NCI-H460 (cell line): ENCODE measurements at regions not wholly inside any gene's neighbourhood (a gene's known extent, or its start where the extent isn't known, plus 50 kb on each side); places are given as distances from the start of the nearest gene placed in this dataset.
A peak's percentile ranks its signal among the peaks of the same experiment; 100 is the strongest.

Experiments
- DNase-seq: peaks from one replicate; pipeline ENCODE4 v3.0.0-alpha.2; 2016; ENCODE audit warnings: low read depth; ENCODE audit errors: extremely low read depth

DNA sequence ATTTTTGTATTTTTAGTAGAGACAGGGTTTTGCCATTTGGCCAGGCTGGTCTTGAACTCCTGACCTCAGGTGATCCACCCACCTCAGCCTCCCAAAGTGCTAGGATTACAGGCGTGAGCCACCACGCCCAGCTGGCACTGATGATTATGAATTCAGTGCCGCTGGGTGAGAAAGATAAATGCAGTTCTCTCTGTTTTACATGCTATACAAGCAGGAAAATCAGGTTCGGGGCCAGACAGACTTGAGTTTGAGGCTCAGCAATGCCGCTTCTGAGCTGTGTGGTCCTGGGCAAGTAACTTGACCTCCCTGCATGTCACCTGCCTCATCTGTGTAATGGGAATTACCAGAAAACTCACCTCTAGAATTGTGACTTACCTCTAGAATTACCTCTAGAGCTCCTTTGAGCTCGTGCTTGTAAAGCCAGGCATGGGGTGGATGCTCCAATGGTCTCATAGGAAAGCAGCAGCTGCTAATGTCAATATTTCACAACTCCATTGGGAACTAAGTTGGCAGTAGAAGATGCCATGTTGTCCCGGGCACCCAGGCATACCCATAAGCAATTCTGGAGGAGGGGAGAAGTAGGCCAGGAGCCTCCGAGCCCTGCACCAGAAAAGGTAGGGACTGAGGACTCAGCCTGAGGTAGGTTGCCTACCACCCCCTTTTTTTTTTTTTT, 119.8 kb upstream of the SLC25A33 start:
- DNase-seq: no peak

DNA sequence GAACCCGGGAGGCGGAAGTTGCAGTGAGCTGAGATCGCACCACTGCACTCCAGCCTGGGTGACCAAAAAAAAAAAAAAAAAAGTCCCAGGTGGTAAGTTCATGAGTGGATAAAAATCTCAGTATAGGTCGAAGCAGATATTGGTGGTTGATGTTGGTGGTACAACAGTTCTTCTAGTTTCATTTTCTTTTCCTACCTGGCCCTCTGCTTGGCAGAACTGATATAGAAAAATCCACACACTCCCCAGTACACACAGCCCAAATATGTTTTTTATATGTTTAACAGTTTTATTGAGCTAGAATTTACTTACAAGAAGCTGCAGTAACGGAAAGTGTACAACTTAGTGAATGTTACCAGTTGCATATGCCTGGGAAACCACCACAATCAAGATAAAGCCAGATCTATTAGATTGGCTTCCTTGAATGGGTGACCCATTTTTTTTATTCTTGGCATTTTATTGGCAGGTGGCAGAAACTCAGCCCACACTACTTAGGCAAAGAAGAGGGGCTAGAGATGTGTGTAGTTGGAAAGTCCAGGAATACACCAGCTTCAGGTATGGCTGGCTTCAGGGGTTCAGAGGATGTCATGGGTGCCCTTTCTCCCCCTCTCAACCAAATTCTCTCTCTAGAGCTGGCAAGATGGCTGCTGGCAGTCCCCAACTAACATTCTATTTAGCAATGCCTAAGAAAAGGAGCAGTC, 118.3 kb upstream of the SLC25A33 start:
- DNase-seq: no peak

GRCh38 chr1:9421533-9421873, 117.8 kb upstream of the SLC25A33 start:
- DNase-seq: no peak

DNA sequence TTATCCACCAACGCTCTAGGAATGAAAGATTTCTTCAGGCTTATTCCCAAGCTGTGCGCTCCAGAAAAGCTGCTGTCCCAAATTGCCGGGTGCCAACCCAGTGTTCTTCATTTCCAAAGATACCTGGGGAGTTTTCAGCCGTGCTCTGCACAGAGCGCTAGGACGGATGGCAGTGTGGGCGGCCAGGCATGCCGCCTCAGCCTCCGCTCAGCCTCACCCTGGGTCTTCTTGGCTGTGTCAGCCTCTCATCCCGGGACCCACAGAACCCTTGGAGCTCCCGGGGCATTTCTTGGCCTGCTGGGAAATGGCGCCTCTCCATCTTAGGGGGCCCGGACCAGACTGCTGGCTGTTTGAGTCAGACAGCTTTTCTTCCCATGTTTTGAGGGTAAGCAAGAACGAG, 116.9 kb upstream of the SLC25A33 start:
- no peak for DNase-seq

GRCh38 chr1:9422911-9423505, 116.3 kb upstream of the SLC25A33 start:
- no peak for DNase-seq

GRCh38 chr1:9424261-9424660, 115.0 kb upstream of the SLC25A33 start:
- DNase-seq: no peak

DNA sequence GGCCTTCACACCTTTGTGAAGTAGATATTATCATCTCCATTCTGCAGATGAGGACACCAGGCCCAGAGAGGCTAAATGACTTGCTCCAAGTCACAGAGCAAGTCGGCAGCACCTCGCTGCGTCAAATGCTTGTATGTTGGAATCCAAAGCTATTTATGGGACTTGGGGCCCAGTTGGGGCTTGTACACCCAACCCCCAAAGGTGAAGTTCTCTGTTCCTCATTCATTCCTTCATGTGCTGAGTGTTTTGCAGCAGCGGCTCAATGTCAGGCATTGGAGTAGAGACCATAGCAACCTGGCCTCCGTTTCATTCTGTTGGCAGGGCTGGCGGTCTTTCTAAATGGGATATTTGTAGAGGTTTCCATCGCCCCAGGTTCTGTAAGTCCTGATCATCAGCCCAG, 113.4 kb upstream of the SLC25A33 start:
- DNase-seq: no peak

GRCh38 chr1:9426291-9426711, 113.0 kb upstream of the SLC25A33 start:
- no peak for DNase-seq

- no peak for DNase-seq
These were observed 111.9 kb upstream of the SLC25A33 start for GRCh38 chr1:9427388-9427787.

GRCh38 chr1:9428601-9429341, 110.5 kb upstream of the SLC25A33 start:
- peak; percentile 95 for DNase-seq

DNA sequence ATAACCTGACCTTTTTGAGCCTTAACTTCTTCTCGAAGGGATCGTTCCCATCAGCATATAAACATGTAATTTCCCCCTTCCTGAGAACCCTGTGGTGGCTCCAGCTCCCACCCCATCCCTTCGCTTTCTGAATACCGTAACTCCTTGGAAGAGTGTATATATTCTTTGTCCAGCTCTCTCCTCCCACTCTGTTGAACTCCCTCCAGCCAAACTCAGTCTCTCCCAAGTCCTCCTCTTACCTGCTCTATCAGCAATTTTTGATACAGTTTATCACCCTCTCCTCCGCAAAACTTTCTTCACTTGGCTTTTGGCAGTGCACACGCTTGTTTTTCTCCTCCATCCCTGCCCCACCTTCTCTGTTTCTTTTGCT, 109.9 kb upstream of the SLC25A33 start:
- DNase-seq: no peak

DNA sequence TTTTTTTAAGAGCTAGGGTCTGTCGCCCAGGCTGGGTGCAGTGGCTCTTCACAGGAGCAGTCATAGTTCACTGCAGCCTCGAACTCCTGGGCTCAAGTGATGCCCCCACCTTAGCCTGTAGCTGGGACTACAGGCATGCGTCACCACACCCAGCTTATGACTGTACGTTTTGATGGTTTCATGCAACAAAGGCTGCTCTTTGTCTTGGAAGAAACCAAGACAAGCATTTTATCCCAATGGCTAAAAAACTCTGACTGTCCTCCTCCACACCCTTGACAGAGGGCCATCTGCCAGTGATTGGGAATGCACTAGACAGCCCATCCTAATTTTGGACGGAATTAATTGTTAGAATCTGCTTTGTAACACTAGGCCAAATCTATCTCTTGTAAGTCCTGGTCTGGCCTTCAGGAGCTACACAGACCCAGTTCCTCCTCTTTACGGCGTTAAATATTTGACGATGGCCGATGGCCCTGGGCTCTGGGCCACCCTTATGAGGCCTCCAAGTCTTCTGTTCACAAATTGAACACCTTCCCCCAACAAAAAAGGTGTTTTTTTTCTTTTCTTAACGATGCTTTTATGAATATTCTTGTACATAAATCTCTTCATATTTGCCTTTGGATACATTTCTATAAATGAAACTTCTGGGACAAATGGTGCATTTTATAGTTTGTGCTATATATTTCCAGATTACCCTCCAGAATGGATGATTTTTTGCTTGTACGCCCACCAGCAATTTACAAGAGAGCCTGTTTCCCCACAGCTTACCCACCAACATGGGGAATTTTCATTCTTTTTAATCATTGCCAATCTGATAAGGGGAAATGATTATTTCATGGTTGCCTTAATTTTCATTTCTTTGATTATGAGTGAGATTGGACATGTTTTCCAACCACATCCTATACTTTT, 104.8 kb upstream of the SLC25A33 start:
- DNase-seq: no peak

GRCh38 chr1:9435153-9435636, 104.1 kb upstream of the SLC25A33 start:
- DNase-seq: no peak

- no peak for DNase-seq
These were observed 103.2 kb upstream of the SLC25A33 start for GRCh38 chr1:9435854-9436640.

DNA sequence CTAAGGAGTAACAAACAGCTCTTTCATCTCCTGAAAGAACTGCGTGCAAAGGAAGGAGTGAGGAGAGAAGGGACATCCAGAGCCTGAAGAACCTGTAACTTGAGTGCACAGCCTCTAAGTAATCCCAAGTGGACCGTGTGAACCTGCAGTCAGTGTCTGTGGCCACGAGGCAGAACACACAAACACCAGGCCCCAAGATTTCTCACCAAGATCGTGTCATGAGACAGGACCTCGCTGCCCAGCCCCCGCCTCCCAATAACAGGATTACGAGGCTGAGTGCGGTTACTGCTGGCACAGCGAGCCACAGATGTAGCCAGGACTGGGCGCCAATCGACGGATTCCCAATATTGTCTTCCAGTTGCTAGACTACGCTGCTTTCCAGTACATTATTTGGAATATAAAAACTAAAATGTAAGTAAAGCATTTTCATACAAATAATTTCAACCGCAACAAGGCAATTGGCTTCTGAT, 101.3 kb upstream of the SLC25A33 start:
- DNase-seq: no peak

GRCh38 chr1:9438431-9439073, 100.7 kb upstream of the SLC25A33 start:
- no peak for DNase-seq

GRCh38 chr1:9439074-9439761, 100.0 kb upstream of the SLC25A33 start:
- DNase-seq: no peak

DNA sequence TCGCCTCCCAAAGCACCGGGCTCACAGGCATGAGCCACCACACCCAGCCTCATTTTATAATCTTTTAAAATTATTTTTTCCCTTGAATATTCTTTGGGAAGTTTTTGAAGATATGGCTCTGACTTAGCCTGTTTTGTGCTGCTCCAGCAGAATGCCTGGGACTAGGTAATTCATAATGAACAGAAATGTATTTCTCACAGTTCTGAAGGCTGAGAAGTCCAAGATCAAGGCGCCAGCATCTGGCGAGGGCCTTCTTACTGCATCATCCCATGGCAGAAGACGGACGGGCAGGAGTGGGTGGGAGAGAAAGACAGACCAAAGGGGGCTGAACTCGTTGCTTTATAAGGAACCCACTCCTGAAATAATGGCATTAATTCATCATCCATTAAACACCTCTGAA, 99.0 kb upstream of the SLC25A33 start:
- DNase-seq: no peak
